OCI-LY7 (cell line): ENCODE measurements at regions not wholly inside any gene's neighbourhood (a gene's known extent, or its start where the extent isn't known, plus 50 kb on each side); places are given as distances from the start of the nearest gene placed in this dataset.

Experiments used
- BruUV-seq: library from RNA; stranded (reverse); fragments of 400-500 nt; replicated peaks from 2 replicates; lab custom pipeline; 2021; lab: Mats Ljungman, UMichigan
- CTCF ChIA-PET: fragments of 300-600 bp; sonication (Branson Sonifier 250); formaldehyde crosslinking; loops from one replicate; lab custom pipeline; 2022; ENCODE audit warnings: antibody characterized with exemption; ENCODE audit not compliant: unreplicated experiment; lab: Charles Lee
- POLR2A ChIA-PET: fragments of 300-600 bp; sonication (Branson Sonifier 250); formaldehyde crosslinking; loops from one replicate; lab custom pipeline; 2022; ENCODE audit warnings: antibody characterized with exemption; lab: Charles Lee
- DNase-seq: peaks from one replicate; pipeline ENCODE4 v3.0.0-alpha.2; 2015; ENCODE audit warnings: low spot score
- H2AFZ ChIP-seq: fragments of 200-600 bp; sonication (generic), shearing (Covaris generic); 2 replicates; pipeline ENCODE4 v1.6.1; 2014; ENCODE audit warnings: mild to moderate bottlenecking, antibody characterized with exemption, low read length, moderate library complexity
- H3K27ac ChIP-seq: fragments of 200-600 bp; sonication (generic); 2 replicates; pipeline ENCODE4 v1.5.1; 2014; ENCODE audit warnings: mixed run types, low read depth, mild to moderate bottlenecking, moderate library complexity, low read length, inconsistent platforms; ENCODE audit not compliant: poor library complexity, severe bottlenecking
- H3K36me3 ChIP-seq: fragments of 200-600 bp; sonication (generic); 2 replicates; pipeline ENCODE4 v1.6.1; 2014; ENCODE audit warnings: mild to moderate bottlenecking, antibody characterized with exemption, low read length, moderate library complexity, mixed read lengths; ENCODE audit not compliant: insufficient read depth
- H3K4me1 ChIP-seq: fragments of 200-600 bp; sonication (generic); 2 replicates; pipeline ENCODE4 v1.5.1; 2014; ENCODE audit warnings: mild to moderate bottlenecking, low read length; ENCODE audit not compliant: insufficient read depth, poor library complexity, severe bottlenecking
- H3K4me2 ChIP-seq: fragments of 200-600 bp; sonication (generic); 2 replicates; pipeline ENCODE4 v1.6.1; 2014; ENCODE audit warnings: mild to moderate bottlenecking, low read length
- H3K4me3 ChIP-seq: fragments of 200-600 bp; sonication (generic); 2 replicates; pipeline ENCODE4 v1.5.1; 2014; ENCODE audit warnings: mild to moderate bottlenecking, low read depth, low read length; ENCODE audit not compliant: poor library complexity, severe bottlenecking
- H3K79me2 ChIP-seq: fragments of 200-600 bp; sonication (generic); 2 replicates; pipeline ENCODE4 v1.6.1; 2016; ENCODE audit warnings: low read depth, mild to moderate bottlenecking, low read length, moderate library complexity, mixed read lengths; ENCODE audit not compliant: insufficient read depth
- H3K9me2 ChIP-seq: fragments of 200-600 bp; sonication (generic); 2 replicates; pipeline ENCODE4 v1.6.1; 2016; ENCODE audit warnings: mild to moderate bottlenecking, low read length, mixed read lengths; ENCODE audit not compliant: insufficient read depth
- H3K9me3 ChIP-seq: fragments of 200-600 bp; sonication (generic); 2 replicates; pipeline ENCODE4 v1.6.1; 2014; ENCODE audit warnings: mild to moderate bottlenecking, mixed run types, low read length, mixed read lengths
- H4K20me1 ChIP-seq: fragments of 200-600 bp; sonication (generic); 2 replicates; pipeline ENCODE4 v1.6.1; 2014; ENCODE audit warnings: mild to moderate bottlenecking, antibody characterized with exemption, low read length, moderate library complexity, mixed read lengths; ENCODE audit not compliant: insufficient read depth
- CTCF ChIP-seq: fragments of 200-600 bp; sonication (generic); conservative IDR thresholded peaks from 2 replicates; pipeline ENCODE4 v1.5.1; 2014; ENCODE audit warnings: mild to moderate bottlenecking, antibody characterized with exemption, low read length, moderate library complexity, mixed read lengths
- EZH2phosphoT487 ChIP-seq: fragments of 200-600 bp; sonication (generic); IDR thresholded peaks from 2 replicates; pipeline ENCODE4 v1.6.1; 2018; ENCODE audit warnings: low read depth, borderline replicate concordance, mild to moderate bottlenecking, mixed run types, antibody characterized with exemption, low read length, moderate library complexity, mixed read lengths
- intact Hi-C: fragments of 100-400 bp; cut with micrococcal nuclease; formaldehyde crosslinking; loops from one replicate; pipeline ENCODE4 v1.10.0; 2022; ENCODE audit not compliant: unreplicated experiment

GRCh38 chr11:116219171-116219635 lies 553.6 kb downstream of the BUD13 start:
- Histone ChIP-seq H3K9me2 (no peaks in the 10 kb centered on the region), H3K9me3 (no peaks in the 10 kb centered on the region), H3K79me2 (no peaks in the 10 kb centered on the region), H3K27ac (no peak overlapping the region), H3K36me3 (no peaks in the 10 kb centered on the region), H3K4me1 (no peaks in the 10 kb centered on the region), H3K4me3 (no peak overlapping the region), H4K20me1 (no peaks in the 10 kb centered on the region), H2AFZ (no peak overlapping the region), H3K4me2 (no peak overlapping the region)
- intact Hi-C loops, result no loop called here
- TF ChIP-seq EZH2phosphoT487 (no peak), CTCF (no peak)
- DNase-seq, result no peak
- CTCF ChIA-PET, result no interaction called here
- POLR2A ChIA-PET, result interaction anchor here (0.6 kb wide), 1 partner anchor 1307 kb away, joined by 3 read pairs; no protein-coding TSS in a partner anchor
- no TSS peak for BruUV-seq

- Histone ChIP-seq H3K9me3 (no peaks in the 10 kb centered on the region), H4K20me1 (no peaks in the 10 kb centered on the region), H3K9me2 (no peaks in the 10 kb centered on the region), H3K4me1 (no peaks in the 10 kb centered on the region), H3K27ac (no peak overlapping the region), H3K79me2 (no peaks in the 10 kb centered on the region), H3K36me3 (no peaks in the 10 kb centered on the region), H3K4me3 (no peak overlapping the region), H2AFZ (no peak overlapping the region), H3K4me2 (no peak overlapping the region)
- TF ChIP-seq EZH2phosphoT487, result no peak
- TF ChIP-seq CTCF, result no peak
- no peak for DNase-seq
- ChIA-PET CTCF (no interaction called here), POLR2A (no interaction called here)
- intact Hi-C loops, result no loop called here
- BruUV-seq, result no TSS peak
These were observed 555.3 kb downstream of the BUD13 start for GRCh38 chr11:116217441-116217840.

GRCh38 chr11:116217006-116217405 lies 555.8 kb downstream of the BUD13 start:
- H3K9me2 ChIP-seq, result no peaks in the 10 kb centered on the region
- intact Hi-C loops, result no loop called here
- H3K79me2 ChIP-seq, result no peaks in the 10 kb centered on the region
- TF ChIP-seq EZH2phosphoT487 (no peak), CTCF (no peak)
- ChIA-PET CTCF (no interaction called here), POLR2A (no interaction called here)
- no TSS peak for BruUV-seq
- H2AFZ ChIP-seq, result no peak overlapping the region
- H3K27ac ChIP-seq, result no peak overlapping the region
- H3K4me2 ChIP-seq, result no peak overlapping the region
- no peaks in the 10 kb centered on the region for H4K20me1 ChIP-seq
- H3K9me3 ChIP-seq, result no peaks in the 10 kb centered on the region
- no peak for DNase-seq
- no peak overlapping the region for H3K4me3 ChIP-seq
- H3K4me1 ChIP-seq, result no peaks in the 10 kb centered on the region
- no peaks in the 10 kb centered on the region for H3K36me3 ChIP-seq
